GM12874 (cell line): ENCODE measurements at regions not wholly inside any gene's neighbourhood (a gene's known extent, or its start where the extent isn't known, plus 50 kb on each side); places are given as distances from the start of the nearest gene placed in this dataset.

ENCODE experiments used
- TF ChIP-seq, protein P1 (sequence below): IDR thresholded peaks from 2 replicates; pipeline ENCODE4 v1.5.1; 2011; ENCODE audit warnings: low read depth, mild to moderate bottlenecking, control low read depth, low read length, moderate library complexity; ENCODE audit not compliant: insufficient read depth

DNA sequence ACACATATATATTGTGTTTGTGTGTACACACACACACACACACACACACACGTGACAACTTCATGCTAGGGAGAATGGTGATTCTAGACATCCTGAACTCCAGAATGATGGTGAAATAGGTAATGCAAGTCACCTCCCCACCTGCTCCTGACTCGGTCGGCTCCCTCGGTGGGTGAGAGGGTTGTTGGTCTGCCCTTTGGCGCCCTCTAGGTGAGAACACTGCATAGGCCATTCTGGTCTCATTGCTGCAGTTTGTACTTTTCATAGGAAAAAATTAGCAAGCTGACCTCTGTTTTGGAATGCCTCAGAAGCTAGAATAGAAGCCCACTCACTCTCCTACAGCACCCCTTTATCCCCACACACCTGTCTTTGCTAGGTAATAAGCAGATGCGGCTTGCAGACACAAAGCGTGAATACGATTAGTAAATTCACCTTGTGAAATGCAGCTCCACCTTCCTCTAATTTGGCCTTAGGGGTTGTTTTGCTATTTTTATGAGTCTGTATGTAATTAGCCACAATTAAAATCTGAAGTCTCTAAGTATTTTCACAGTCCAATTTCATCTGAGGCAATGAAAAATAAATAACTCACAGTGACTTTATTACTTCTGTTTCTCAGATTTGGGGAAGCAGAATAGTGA is 130.0 kb upstream of the KCNJ15 start:
- TF ChIP-seq, protein P1, sequence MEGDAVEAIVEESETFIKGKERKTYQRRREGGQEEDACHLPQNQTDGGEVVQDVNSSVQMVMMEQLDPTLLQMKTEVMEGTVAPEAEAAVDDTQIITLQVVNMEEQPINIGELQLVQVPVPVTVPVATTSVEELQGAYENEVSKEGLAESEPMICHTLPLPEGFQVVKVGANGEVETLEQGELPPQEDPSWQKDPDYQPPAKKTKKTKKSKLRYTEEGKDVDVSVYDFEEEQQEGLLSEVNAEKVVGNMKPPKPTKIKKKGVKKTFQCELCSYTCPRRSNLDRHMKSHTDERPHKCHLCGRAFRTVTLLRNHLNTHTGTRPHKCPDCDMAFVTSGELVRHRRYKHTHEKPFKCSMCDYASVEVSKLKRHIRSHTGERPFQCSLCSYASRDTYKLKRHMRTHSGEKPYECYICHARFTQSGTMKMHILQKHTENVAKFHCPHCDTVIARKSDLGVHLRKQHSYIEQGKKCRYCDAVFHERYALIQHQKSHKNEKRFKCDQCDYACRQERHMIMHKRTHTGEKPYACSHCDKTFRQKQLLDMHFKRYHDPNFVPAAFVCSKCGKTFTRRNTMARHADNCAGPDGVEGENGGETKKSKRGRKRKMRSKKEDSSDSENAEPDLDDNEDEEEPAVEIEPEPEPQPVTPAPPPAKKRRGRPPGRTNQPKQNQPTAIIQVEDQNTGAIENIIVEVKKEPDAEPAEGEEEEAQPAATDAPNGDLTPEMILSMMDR, result peak; percentile 70

DNA sequence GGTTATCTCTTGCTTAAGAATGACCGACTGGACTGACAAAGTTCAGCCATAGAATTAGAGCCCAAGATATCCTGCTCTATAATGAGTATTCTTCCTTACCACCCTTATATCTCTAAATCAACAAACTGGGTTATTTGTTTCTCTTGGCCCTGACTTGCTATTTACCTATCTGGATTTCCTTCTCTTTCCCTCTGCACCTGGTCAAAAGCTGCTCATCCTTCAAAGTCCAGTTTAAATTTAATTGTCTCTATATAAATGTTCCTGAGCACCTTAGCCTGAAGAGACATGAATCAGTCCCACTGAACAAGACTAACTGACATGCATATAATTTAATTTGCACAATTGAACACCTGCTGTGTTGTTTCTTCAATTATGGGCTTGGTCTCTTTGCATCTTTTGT is 127.1 kb upstream of the KCNJ15 start:
- TF ChIP-seq, protein P1, result no peak

DNA sequence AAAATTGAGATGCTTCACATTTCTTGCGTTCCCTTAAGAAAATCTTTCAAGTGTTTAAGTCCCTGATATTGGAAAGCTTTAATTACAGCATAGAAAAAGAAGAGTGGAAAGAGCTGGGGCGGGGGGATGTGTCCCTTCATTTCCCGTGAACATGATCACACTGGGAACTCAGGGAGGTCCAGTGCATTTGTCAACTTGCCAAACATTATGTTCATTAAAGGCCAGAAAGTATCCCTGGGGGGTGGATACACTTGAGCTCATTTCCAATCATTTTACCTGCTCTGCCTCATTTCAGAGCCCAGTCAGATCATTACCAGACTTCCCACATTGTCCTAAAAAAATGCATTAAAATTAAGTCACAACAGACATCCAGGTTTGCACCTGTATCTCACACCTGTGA is 123.6 kb upstream of the KCNJ15 start:
- TF ChIP-seq, protein P1, result no peak

DNA sequence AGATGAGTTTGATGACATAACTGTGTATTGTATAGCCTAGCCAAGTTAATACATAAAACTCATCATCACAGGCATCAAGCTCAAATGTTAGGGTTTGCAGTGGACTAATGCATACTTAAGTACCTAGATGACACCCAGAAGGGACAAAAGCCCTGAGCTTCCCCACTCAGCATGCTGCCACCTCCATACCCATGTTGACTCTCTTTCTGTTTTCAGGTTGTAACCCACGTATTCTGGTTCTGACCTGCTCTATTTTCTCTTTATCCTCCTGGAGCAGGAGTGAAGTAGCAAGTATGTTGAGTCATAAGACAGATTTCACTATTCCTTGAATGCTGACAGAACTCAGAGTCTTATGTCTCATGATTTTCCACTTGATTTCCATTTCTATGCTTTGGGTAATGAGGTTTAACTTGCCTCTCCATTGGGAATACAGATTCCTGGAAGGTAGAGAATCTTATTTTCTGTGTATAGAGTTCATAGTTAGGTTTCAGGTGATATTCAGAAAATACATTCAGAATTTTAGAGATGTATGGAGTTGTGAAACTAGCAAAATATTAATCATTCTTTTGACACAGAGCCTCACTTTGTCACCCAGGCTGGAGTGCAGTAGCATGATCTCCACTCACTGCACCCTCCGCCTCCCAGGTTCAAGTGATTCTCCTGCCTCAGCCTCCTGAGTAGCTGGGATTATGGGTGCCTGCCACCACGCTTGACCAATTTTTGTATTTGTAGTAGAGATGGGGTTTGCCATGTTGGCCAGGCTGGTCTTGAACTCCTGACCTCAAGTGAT is 122.5 kb upstream of the KCNJ15 start:
- TF ChIP-seq, protein P1, result no peak

DNA sequence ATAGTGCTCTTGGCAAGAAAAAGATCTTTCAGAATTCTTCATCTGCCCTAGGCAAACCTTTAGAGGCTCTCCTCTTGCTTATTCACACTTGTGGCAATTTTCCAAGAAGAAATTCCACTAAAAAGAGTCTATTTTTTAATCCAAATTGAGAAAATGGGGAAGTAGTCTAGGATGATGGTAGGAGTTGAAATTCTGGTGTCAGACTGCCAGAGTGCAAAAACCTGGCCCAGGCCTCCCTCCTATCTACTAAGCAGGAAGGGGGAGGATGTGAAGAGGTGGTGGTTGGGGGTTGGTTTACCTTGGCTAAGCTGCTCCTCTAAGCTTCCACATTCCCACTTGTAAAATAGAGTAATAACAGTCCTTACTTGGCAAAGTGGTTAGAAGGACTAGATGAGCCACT is 120.6 kb upstream of the KCNJ15 start:
- TF ChIP-seq, protein P1, result no peak

DNA sequence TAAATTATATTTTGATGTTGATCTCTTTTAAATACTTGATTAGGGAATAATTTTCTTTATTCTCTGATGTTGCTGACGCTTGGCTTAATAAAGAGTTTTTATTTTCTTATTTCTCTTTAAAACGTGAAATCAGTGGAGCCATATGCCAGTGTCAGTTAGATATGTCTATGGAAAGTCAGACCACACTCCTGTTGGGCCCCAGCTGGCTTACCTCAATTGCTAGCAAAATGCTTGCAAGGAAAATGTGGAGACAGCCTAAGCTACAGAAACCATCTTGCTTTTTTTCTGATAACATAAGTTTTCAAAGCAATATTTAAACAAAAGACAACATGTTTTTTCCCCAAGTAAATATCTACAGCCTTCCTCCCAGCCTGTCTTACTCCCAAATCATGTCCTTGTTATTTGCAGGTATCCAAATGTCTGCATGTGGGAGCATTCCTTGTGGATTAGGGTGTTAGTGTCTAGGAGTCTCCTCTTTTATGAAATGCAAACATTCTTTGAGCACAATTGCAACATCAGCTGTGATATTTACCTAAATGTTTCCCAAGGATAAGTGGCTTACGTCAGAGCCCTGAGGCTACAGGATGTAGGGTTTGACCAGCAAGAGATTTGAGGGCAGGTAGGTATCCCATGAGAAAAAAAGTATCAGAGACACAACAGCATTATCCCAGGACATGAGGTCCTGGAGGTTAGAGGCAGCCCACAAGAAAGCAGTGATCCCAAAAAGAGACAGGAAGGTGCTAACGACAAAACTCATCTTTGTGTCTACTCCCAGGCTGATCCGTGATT is 117.2 kb upstream of the KCNJ15 start:
- TF ChIP-seq, protein P1, result no peak
